IPS DF 4.7 (cell line): ENCODE measurements at regions not wholly inside any gene's neighbourhood (a gene's known extent, or its start where the extent isn't known, plus 50 kb on each side); places are given as distances from the start of the nearest gene placed in this dataset.

Source experiments
- DNase-seq: peaks from one replicate; pipeline ENCODE4 v3.0.0-alpha.2; 2013; ENCODE audit warnings: low spot score; ENCODE audit errors: extremely low read depth

- DNase-seq = no peak
Measured at GRCh38 chr5:144548936-144549335, 378.3 kb downstream of the KCTD16 start.

DNA sequence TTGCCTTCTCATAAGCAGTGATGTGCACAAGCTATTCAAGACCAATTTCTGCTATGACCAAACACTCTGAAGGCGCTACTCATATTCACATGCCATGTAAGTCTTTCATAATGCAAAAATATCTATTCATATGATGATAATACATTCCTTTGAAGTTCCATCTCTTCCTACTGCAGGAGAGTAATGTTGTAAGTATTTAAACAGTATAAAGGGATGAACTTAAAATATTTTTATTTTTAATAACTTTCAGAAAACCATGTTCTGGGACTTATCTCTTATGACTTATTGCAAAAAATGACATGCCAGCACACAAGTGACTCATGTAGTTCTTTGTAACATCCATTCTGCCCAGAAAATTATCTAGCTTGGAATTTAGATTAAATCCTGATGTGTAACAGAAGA, 376.4 kb downstream of the KCTD16 start:
- DNase-seq = no peak

- no peak for DNase-seq
Measured at GRCh38 chr5:144538845-144539244, 368.2 kb downstream of the KCTD16 start.
